H1 (cell line): ENCODE measurements at regions not wholly inside any gene's neighbourhood (a gene's known extent, or its start where the extent isn't known, plus 50 kb on each side); places are given as distances from the start of the nearest gene placed in this dataset.
"Not testable (repeated sequence)": the region's sequence is repeated elsewhere in the genome, so short reads cannot be mapped to it uniquely, and the experiment has no call there.

Experiments used
- EP300 ChIP-seq, 2 experiments: IDR thresholded peaks; 1 replicate in 1 of 2; 2 replicates in 1 of 2; pipeline ENCODE4 v1.6.1; 2011 to 2012; ENCODE audit warnings: low read depth in 2 of 2, low read length in 2 of 2, mild to moderate bottlenecking in 2 of 2, borderline replicate concordance in 1 of 2, inconsistent platforms in 1 of 2, moderate library complexity in 1 of 2
- HDAC2 ChIP-seq, 2 experiments: fragments of 300-600 bp in 1 of 2; sonication (generic) in 1 of 2; IDR thresholded peaks; 2 replicates each; pipeline ENCODE4 v1.6.1; 2011 to 2012; ENCODE audit warnings: low read depth in 2 of 2, low read length in 2 of 2, mild to moderate bottlenecking in 2 of 2, moderate library complexity in 2 of 2, borderline replicate concordance in 1 of 2, inconsistent platforms in 1 of 2
- RFX5 ChIP-seq: IDR thresholded peaks from 2 replicates; pipeline ENCODE4 v1.6.1; 2011; ENCODE audit warnings: low read depth, low read length, improper control_type of control experiment, borderline replicate concordance
- RNF2 ChIP-seq: fragments of 200-900, 300-1000 bp; sonication (generic); IDR thresholded peaks from 2 replicates; pipeline ENCODE4 v1.7.1; 2016; ENCODE audit warnings: borderline replicate concordance, low read depth, mild to moderate bottlenecking, antibody characterized with exemption, low read length; ENCODE audit not compliant: poor library complexity, severe bottlenecking; ENCODE audit errors: missing control alignments
- YY1 ChIP-seq: IDR thresholded peaks from 2 replicates; pipeline ENCODE4 v1.6.1; 2011; ENCODE audit warnings: low read depth, mild to moderate bottlenecking, low read length
- TF ChIP-seq, protein P1 (sequence below), 3 experiments: IDR thresholded peaks; 1 replicate in 2 of 3; 2 replicates in 1 of 3; pipeline versions ENCODE4 v1.5.1 to v1.6.1; 2011; ENCODE audit warnings: low read length in 3 of 3, mild to moderate bottlenecking in 3 of 3, inconsistent platforms in 2 of 3, low read depth in 1 of 3, moderate library complexity in 1 of 3; ENCODE audit not compliant: insufficient read depth in 1 of 3; ENCODE audit errors: control extremely low read depth in 1 of 3

DNA sequence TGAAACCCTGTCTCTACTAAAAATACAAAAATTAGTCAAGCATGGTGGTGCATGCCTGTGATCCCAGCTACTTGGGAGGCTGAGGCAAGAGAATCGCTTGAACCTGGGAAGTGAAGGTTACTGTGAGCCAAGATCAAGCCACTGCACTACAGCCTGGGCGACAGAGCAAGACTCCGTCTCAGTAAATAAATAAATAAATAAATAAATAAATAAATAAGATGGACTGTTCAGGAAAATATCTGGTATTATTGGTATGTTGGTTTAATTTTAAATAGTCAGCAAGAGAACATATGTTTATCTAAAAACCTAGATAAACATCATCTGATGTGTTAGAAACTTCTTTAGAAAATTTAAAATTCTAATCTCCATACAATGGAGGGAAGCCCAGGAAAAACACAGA lies 431.6 kb upstream of the AKR1E2 start:
- not testable (repeated sequence) for TF ChIP-seq EP300 (IDR thresholded peaks at IDR 0.05; ENCODE audit: borderline replicate concordance in 1 of 2, low read depth in 2 of 2, low read length in 2 of 2); YY1; RNF2; HDAC2 (IDR thresholded peaks at IDR 0.05; ENCODE audit: borderline replicate concordance in 1 of 2, low read depth in 2 of 2, low read length in 2 of 2); RFX5
- TF ChIP-seq, protein P1, sequence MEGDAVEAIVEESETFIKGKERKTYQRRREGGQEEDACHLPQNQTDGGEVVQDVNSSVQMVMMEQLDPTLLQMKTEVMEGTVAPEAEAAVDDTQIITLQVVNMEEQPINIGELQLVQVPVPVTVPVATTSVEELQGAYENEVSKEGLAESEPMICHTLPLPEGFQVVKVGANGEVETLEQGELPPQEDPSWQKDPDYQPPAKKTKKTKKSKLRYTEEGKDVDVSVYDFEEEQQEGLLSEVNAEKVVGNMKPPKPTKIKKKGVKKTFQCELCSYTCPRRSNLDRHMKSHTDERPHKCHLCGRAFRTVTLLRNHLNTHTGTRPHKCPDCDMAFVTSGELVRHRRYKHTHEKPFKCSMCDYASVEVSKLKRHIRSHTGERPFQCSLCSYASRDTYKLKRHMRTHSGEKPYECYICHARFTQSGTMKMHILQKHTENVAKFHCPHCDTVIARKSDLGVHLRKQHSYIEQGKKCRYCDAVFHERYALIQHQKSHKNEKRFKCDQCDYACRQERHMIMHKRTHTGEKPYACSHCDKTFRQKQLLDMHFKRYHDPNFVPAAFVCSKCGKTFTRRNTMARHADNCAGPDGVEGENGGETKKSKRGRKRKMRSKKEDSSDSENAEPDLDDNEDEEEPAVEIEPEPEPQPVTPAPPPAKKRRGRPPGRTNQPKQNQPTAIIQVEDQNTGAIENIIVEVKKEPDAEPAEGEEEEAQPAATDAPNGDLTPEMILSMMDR (IDR thresholded peaks at IDR 0.05; ENCODE audit: control extremely low read depth in 1 of 3, insufficient read depth in 1 of 3, low read depth in 1 of 3, low read length in 3 of 3), result not testable (repeated sequence)
